UCSD-AML1 (cell line): ENCODE measurements at regions not wholly inside any gene's neighbourhood (a gene's known extent, or its start where the extent isn't known, plus 50 kb on each side); places are given as distances from the start of the nearest gene placed in this dataset.
A peak's percentile ranks its signal among the peaks of the same experiment; 100 is the strongest.
"Not testable (repeated sequence)": the region's sequence is repeated elsewhere in the genome, so short reads cannot be mapped to it uniquely, and the experiment has no call there.

ENCODE experiments used
- DNase-seq: peaks from one replicate; lab custom pipeline; 2025; ENCODE audit not compliant: unreplicated experiment; lab: John Stamatoyannopoulos, UW

GRCh38 chr12:40431169-40431568, 206.4 kb downstream of the LRRK2 start:
- no peak for DNase-seq

GRCh38 chr12:40435251-40435650, 210.5 kb downstream of the LRRK2 start:
- DNase-seq = no peak

DNA sequence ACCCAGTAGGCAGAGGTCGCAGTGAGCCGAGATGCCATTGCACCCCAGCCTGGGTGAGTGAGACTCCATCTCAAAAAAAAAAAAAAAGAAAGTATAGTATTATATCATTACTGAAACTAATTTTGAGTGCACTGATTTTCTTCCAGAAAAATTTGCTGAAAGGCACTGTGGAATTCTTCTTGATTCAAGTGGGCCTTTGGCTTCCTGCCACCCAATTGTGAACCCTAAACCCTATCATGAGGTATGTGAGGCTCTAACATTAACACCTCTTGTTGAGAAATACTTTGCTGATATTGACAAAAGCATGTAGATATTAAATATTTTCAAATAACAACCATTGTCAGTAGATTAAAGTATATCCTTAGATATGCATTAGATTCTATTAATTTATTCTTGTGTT, 211.2 kb downstream of the LRRK2 start:
- no peak for DNase-seq

DNA sequence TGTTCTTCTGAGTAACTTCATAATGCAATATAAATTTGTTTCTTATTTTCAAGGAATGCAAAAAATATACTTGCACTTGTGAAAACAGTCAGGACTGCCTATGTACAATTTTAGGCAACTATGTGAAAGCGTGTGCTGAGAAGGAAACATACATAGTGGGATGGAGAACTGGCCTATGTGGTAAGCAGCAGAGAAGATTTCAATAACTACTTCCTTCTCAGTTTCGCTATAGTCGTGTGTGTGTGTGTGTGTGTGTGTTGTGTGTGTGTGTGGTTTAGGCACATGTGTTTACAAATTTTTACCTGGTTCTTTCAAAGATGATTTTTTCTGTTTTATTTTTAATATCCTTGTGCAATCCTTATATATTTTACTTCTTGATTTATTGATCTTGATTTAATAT, 211.8 kb downstream of the LRRK2 start:
- no peak for DNase-seq

- DNase-seq = no peak
Measured at GRCh38 chr12:40439771-40440492, 215.1 kb downstream of the LRRK2 start.

GRCh38 chr12:40444174-40444573, 219.4 kb downstream of the LRRK2 start:
- DNase-seq = no peak

DNA sequence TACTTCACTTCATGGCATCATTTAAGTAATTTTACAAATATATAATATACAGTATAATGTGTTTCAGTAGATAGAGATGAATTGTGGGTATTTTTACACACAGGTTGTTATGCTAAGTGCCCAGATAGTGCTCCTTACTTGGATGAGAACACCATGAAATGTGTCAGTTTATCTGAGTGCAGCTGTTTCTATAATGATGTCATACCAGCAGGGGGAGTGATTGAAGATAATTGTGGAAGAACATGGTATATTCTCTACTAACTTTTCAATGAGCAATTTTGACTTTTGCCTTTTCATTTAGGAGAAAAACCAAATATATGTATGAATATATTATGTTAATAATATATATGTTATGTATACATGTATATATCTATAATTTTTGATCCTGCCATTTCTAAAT, 221.6 kb downstream of the LRRK2 start:
- no peak for DNase-seq

DNA sequence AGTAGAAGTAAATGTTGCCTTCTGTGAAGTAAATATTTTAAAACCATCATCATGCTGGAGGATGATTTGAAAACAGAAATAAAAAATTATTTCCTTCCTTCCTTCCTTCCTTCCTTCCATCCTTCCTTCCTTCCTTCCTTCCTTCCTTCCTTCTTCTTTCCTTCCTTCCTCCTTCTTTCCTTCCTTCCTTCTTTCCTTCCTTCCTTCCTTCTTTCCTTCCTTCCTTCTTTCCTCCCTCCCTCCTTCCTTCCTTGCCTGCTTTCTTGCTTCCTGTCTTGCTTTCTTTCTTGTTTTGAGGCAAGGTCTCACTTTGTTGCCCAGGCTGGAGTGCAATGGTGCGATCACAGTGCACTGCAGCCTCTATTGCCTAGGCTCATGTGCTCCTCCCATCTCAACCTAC, 223.7 kb downstream of the LRRK2 start:
- not testable (repeated sequence) for DNase-seq

DNA sequence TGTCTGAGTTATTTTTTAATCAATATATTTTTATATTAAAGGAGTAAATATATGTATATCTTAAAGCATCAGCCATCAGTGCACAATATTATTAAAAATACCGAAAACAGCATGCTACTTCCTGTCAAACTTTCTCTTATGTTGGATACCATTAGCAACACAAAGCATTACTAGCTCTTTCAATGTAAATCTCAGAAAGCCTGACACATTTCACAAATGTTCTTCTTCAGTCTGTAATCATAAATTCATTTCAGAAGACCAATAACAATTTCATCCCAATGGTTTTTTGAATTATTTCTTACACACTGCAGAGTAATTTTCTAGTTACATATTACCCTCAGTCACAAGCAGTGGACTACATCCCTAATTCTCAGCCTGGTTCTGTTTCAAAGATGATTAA, 226.9 kb downstream of the LRRK2 start:
- DNase-seq = no peak

DNA sequence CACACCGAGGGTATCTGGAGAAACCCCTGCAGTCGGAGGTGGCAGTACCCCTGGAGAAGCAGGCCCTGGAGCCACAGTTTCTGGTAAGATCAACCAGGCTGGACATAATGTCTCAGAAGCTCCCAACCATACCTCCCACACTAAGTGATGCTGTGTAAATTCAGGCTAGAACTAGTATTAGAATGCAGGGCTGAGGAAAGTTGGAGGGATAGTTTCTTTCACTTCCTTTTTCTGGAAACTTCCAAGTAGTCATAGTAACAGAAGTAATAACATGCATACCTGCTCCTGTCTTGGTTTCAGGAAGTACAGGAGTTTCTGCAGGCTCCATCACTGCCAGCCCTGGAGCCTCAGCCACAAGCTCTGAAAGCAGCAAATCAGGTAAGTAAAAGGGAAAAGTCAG, 228.1 kb upstream of the CNTN1 start:
- DNase-seq = no peak

DNA sequence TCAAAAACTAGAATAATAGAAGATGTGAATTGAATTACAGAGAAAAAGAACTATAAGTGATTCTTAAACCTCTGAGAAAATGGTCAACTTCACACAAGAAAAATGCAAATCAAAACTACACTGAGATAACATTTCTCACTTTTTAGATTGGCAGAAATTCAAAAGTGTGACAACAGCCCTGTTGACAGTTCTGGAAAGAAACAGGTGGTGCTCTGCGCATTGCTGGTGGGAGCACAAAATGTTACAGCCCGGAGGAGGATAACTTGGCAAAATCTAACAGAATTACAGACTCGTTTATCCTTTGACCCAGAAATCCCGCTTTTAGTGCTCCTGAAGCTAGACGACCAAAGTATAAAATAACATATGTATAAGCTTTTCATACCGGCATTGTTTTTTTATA, 222.5 kb upstream of the CNTN1 start:
- no peak for DNase-seq

DNA sequence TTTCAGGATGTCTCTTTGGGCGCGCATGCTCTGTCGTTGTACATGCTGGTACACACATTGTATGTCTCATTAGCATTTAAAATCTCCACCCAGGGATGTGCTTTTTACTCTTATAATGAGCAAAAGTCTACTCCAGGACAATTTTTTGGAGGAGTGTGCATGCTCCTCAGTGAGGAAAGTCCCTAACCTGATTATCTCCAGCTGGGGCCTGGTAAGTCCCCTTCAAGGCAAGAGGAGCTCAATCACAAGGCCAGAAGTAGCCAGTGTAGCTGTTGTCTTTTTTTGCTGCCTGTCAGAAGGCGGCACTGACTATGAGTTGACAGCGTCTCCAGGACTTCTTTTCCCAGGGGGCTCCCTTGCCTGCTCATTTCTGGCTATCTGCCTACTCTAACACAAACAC, 218.3 kb upstream of the CNTN1 start:
- DNase-seq = no peak

GRCh38 chr12:40474630-40475029, 217.6 kb upstream of the CNTN1 start:
- no peak for DNase-seq

GRCh38 chr12:40499856-40500255, 192.4 kb upstream of the CNTN1 start:
- no peak for DNase-seq

DNA sequence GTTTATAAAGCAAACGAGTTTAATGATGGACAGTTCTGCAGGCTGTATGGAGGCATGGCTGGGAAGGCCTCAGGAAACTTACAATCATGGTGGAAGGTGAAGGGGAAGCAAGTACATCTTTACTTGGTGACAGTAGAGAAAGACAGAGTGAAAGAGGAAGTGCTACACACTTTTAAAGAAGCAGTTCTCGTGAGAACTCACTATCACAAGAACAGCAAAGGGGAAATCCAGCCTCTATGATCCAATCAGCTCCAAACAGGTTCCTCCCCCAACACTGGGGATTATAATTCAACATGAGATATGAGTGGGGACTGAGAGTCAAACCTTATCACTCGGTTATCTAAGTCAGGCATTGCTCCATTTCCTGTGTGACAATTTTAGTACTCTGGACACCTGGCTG, 189.9 kb upstream of the CNTN1 start:
- no peak for DNase-seq

DNA sequence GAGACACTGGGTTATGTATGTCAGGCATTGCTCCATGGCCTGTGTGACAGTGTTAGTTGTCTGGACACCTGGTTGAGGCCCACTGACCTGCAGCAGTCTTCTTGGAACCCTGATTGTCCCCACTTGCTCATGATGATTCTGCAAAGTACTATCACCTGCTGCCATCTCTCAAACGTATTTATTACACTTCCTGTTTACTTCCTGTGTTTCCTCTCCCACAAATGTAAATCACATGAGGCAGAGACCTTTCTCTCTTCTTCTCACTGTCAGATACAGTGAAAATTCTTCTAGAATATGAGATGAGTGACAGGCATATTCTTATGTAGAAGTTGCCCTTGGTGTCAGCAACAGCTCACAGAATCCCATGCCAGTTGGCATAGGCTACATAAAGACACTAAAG, 186.9 kb upstream of the CNTN1 start:
- no peak for DNase-seq

- DNase-seq = no peak
Measured at GRCh38 chr12:40508421-40508820, 183.8 kb upstream of the CNTN1 start.

- no peak for DNase-seq
Measured at GRCh38 chr12:40511341-40511740, 180.9 kb upstream of the CNTN1 start.

DNA sequence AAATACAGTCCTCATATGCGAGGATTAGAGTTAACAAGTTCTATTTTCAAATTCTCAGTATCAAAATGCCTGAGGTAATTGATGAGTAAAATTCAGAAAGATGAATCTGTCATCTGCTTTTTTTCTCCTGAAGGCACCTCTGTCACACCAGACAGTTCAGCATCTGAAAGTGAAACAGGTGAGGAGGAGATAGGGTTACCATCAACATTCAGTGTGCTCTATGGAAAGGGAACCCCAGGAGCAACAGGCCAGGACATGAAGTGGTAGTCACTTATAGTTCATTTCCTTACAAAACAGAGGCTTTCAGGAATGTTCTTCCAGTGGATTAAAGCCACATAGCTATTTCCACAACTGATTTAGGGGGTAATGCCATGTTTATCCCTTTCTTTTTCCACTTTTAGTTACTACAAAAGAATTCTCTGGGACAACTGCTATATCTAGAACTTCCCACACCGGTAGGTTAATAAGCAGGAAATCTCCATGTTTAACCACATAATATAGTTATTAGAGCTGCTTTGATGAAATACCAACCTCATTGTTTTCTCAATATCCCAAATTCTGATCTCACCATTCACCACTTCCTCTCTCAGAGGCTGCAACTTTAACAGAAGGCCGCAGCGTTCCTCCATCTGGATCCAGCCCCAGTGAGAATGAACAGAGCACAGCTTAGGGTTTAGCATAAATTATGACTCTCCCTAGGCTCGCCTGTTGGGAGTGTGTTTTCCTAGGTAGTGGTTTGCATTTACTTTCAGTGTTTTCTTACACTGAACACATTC, 177.0 kb upstream of the CNTN1 start:
- no peak for DNase-seq

DNA sequence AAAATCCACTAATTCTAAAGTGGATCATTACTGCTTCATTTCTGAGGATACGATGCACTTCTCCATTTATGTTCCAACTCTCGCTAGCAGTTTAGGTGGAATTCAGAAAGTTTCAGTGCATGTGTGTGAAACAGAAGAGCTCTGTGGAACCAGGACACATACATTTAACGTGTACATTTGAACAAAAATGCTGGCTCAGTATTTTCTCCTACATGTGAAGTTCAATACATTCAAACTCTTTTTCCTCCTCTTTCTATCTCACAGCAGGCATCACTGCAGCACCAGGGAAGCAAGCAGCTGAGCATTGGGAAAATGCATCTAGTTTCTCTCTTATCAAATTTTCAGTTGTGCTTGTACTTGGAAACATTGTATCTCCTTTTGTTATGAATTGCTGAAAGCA, 169.4 kb upstream of the CNTN1 start:
- no peak for DNase-seq

- DNase-seq = peak; percentile 11
Measured at GRCh38 chr12:40525054-40525453, 167.2 kb upstream of the CNTN1 start.

GRCh38 chr12:40534828-40535227, 157.4 kb upstream of the CNTN1 start:
- no peak for DNase-seq

GRCh38 chr12:40551466-40551865, 140.8 kb upstream of the CNTN1 start:
- DNase-seq = no peak
